NCI-H1694 treated with DMSO at 0.1 percent for 48 hours (cell line): ENCODE measurements at regions not wholly inside any gene's neighbourhood (a gene's known extent, or its start where the extent isn't known, plus 50 kb on each side); places are given as distances from the start of the nearest gene placed in this dataset.

ENCODE experiments used
- DNase-seq: peaks from one replicate; lab custom pipeline; 2025; lab: John Stamatoyannopoulos, UW

- no peak for DNase-seq
Measured at GRCh38 chr6:167774881-167775280, 51.8 kb upstream of the AFDN start.

DNA sequence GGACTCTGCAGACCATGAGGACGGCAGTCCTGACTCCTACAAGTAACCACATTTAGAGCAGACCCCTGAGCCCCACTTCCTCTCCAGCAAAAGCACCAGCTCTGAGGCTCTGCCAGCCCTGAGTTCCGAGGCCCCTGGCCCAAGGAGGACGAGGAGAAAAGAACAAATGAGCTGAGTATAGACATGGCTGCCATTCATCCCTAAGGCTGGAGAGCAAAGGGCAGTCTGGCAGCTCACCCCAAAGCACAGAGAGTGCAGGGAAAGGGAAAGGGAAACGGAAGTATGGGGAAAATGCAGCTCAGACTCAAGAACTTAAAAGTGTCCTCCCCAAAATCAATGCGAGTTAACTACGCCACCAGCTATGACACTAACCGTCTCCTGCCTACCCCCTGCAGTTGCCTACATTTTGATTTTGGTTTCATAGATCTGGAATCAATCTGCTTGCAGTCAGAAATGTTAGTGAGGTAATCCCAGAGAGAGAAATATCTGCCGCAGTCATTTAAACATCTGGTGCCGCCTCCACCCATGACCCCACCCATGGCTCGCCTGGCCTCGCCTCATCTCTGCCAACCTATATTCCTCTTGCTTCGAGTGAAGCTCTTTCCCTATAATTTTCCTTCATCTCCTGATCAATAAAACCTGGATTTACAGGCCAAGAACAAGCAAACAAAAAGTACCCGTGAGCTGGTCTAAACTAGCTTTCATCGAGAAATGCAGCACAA, 49.6 kb upstream of the AFDN start:
- no peak for DNase-seq
